ENCODE measurements at regions not wholly inside any gene's neighbourhood (a gene's known extent, or its start where the extent isn't known, plus 50 kb on each side); places are given as distances from the start of the nearest gene placed in this dataset.

- no peak for TF ChIP-seq CTCF (IDR thresholded peaks at IDR 0.05)
These were observed 116.0 kb upstream of the GALNT15 start for GRCh38 chr3:16058521-16058920.

GRCh38 chr3:16059081-16059537, 115.4 kb upstream of the GALNT15 start:
- TF ChIP-seq CTCF (IDR thresholded peaks at IDR 0.05) = no peak

GRCh38 chr3:16059711-16060357, 114.6 kb upstream of the GALNT15 start:
- TF ChIP-seq CTCF (IDR thresholded peaks at IDR 0.05) = no peak

- TF ChIP-seq CTCF (IDR thresholded peaks at IDR 0.05) = no peak
These were observed 114.1 kb upstream of the GALNT15 start for GRCh38 chr3:16060358-16060852.

- TF ChIP-seq CTCF (IDR thresholded peaks at IDR 0.05) = no peak
These were observed 113.5 kb upstream of the GALNT15 start for GRCh38 chr3:16060945-16061344.

GRCh38 chr3:16061491-16061890, 113.0 kb upstream of the GALNT15 start:
- no peak for TF ChIP-seq CTCF (IDR thresholded peaks at IDR 0.05)

GRCh38 chr3:16063603-16064002, 110.9 kb upstream of the GALNT15 start:
- TF ChIP-seq CTCF (IDR thresholded peaks at IDR 0.05) = no peak

Data from LNCAP (cell line).